ENCODE measurements at regions not wholly inside any gene's neighbourhood (a gene's known extent, or its start where the extent isn't known, plus 50 kb on each side); places are given as distances from the start of the nearest gene placed in this dataset.

- DNase-seq (ENCODE audit: low read depth in 1 of 2, low spot score in 1 of 2) = no peak
These were observed 277.0 kb downstream of the ZNF536 start for GRCh38 chr19:30648866-30649862.

GRCh38 chr19:30647891-30648720 lies 275.9 kb downstream of the ZNF536 start:
- DNase-seq (ENCODE audit: low read depth in 1 of 2, low spot score in 1 of 2) = no peak

- no peak for DNase-seq (ENCODE audit: low read depth in 1 of 2, low spot score in 1 of 2)
These were observed 274.6 kb downstream of the ZNF536 start for GRCh38 chr19:30646806-30647205.

- no peak for DNase-seq (ENCODE audit: low read depth in 1 of 2, low spot score in 1 of 2)
These were observed 273.9 kb downstream of the ZNF536 start for GRCh38 chr19:30645946-30646577.

- no peak for DNase-seq (ENCODE audit: low read depth in 1 of 2, low spot score in 1 of 2)
These were observed 268.2 kb downstream of the ZNF536 start for GRCh38 chr19:30640252-30640965.

- no peak for DNase-seq (ENCODE audit: low read depth in 1 of 2, low spot score in 1 of 2)
These were observed 266.7 kb downstream of the ZNF536 start for GRCh38 chr19:30638889-30639288.

DNA sequence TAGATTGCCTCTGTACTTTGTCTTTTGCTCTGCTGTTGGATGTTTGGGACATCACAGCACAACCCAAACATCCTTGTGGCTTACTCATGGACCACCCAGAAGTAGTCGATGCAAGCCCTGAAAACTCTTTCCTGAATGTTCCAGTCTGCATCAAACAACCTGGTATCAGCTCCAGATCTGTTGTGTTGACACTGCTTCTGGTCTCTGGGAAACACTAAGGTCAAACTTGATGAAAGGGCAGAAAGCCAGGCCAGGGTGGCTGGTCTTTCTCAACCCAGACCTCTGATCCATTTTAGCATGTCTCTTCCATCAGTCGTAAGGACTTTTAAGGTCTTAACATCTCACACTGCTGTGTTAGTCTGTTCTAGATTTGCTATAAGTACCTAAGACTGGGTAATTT lies 265.7 kb downstream of the ZNF536 start:
- no peak for DNase-seq (ENCODE audit: low read depth in 1 of 2, low spot score in 1 of 2)

GRCh38 chr19:30634996-30635975 lies 263.1 kb downstream of the ZNF536 start:
- no peak for DNase-seq (ENCODE audit: low read depth in 1 of 2, low spot score in 1 of 2)

DNA sequence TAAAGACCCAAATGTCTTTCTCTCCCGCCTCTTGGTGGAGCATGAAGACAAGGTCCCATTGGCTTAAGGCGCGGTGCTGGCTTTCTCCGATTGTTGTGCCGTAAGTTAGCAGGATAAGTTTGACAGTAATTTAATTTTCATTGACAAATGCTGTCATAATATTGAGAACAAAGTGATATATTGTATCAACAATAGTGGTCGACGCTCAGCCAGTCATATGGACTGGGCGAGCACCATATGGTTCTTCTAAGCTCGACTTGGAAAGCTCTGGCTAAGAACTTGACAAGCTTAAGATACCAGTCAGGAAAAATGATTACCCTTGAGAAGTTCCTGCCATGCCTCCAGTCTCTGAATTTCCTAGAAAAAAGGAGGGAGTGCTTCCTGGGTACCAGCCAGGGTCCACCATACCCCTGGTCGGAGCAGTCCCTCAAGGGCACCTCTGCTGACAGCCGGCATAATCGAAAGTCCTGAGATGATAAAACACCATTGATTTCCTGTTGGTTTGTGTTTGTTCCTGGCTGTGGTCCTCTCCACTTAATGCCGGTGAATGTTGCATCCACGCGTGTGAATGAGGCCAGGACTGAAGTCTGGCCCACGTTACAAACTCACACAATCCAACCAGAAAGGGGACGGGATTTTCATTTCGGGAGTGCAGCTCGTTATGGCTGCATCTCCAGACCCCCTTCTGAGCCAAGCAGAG lies 262.1 kb downstream of the ZNF536 start:
- DNase-seq (ENCODE audit: low read depth in 1 of 2, low spot score in 1 of 2) = no peak

- no peak for DNase-seq (ENCODE audit: low read depth in 1 of 2, low spot score in 1 of 2)
These were observed 258.8 kb downstream of the ZNF536 start for GRCh38 chr19:30631033-30631370.

DNA sequence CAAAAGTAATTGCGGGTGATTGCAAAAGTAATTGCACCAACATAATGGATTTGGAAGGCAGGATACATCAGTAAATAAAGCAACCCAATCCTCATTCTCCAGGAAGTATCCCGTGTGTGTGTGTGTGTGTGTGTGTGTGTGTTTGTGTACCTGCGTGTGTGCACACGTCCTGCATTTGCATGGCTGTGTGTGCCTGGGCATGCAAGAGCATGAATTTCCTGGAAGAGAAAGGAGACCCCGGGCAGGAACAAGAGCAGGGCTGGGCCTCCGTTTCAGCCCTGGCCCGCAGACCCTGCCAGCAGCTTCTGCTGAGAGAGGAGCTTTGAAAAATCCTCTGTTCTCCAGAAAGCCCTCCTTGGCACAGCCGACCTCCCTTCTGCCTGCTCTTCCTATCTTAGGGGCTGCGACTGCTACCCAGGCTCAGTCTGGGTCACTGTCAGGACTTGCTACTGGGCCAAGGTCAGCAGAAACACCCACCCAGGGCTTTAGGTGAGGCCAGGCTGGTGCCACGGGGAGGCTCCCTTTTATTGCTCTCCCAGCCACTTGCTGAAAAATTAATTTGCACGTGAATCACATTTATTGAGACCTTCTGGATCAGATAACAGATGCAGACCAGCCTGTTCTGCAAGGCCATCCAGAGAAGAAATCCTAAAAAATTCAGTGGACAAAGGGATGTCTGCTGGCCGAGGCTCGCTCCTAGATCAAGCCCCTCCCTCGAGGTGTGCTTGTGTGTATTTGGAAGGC lies 258.3 kb downstream of the ZNF536 start:
- no peak for DNase-seq (ENCODE audit: low read depth in 1 of 2, low spot score in 1 of 2)

- DNase-seq (ENCODE audit: low read depth in 1 of 2, low spot score in 1 of 2) = no peak
These were observed 256.9 kb downstream of the ZNF536 start for GRCh38 chr19:30629086-30629485.

GRCh38 chr19:30626626-30626966 lies 254.4 kb downstream of the ZNF536 start:
- DNase-seq (ENCODE audit: low read depth in 1 of 2, low spot score in 1 of 2) = no peak

GRCh38 chr19:30625947-30626625 lies 253.9 kb downstream of the ZNF536 start:
- DNase-seq (ENCODE audit: low read depth in 1 of 2, low spot score in 1 of 2) = no peak

DNA sequence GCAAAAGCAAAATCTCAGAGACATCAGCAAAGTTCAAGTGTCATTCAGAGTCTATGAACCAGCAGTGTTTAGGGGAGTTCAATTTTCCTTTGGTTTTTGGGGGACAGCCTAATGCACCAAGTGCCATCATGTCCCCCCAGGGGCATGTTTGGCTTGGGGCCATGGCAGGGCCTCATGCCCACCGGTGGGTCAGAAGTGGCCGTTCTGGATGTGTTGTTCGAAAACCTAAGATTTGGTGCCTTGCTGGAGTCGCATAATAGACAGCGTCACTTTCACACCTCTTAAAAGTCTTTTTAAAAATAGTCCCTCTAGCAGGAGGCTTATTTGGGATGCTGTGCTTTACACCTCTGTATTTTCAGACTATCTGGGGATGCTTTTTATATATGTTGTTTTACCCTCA lies 250.1 kb downstream of the ZNF536 start:
- DNase-seq (ENCODE audit: low read depth in 1 of 2, low spot score in 1 of 2) = no peak

DNA sequence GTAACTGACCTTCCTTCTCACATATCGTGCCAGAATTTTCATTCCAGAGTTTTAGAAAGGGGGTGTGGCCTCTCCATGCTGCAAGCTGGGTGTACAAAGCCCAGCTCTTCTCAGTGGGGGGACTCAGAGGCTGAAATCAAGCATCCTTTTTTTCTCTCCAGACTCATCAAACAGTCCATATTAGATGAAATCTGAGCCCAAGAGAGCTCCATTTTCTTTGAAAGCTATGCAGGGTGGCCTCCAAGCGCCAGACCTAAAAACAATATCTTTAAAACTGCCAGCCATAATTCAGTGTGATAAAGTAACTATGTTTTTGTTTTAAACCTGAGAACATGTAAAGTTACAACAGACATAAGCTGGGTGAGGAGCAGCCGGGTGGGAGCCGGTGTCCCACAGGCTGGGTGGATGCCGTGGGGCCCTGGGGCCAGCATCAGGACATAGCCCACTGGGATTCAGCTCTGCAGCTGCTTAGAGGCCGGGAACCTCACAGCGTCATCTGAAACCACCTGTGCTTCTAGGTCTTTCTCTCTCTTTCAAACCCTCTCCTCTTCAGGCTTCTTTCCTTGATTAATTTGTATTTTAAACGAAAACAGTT lies 249.2 kb downstream of the ZNF536 start:
- DNase-seq (ENCODE audit: low read depth in 1 of 2, low spot score in 1 of 2) = no peak

DNA sequence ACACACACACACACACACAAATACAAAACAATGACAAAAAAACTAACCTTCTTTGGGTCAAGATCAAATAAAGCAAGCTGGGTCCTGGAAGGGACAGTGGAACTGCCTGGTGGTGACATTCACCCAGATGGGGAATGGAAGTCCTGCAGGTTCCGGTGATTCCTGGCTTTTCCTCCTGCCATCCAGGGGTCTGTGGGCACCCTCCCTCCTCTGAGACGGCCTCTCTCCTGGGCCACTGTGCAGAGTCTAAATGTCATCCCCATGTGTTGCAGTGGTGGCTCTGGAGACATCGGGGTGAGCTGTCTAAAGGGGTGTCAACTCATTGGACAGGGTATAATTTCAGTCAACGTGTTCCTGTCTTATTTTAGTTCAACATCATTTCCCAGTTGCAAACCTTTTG lies 248.2 kb downstream of the ZNF536 start:
- DNase-seq (ENCODE audit: low read depth in 1 of 2, low spot score in 1 of 2) = no peak

Measured in activated CD4-positive, alpha-beta T cell treated with anti-CD3 and anti-CD28 coated beads, Interleukin-2, amount 50 U/mL, for 24 hours (primary cell).